ENCODE measurements at regions not wholly inside any gene's neighbourhood (a gene's known extent, or its start where the extent isn't known, plus 50 kb on each side); places are given as distances from the start of the nearest gene placed in this dataset.

GRCh38 chr21:35417762-35418161, 368.7 kb upstream of the RUNX1 start:
- Histone ChIP-seq H3K79me2 (ENCODE audit: insufficient read depth, low read length) (no peaks in the 10 kb centered on the region), H3K36me3 (ENCODE audit: insufficient read depth, low read length) (no peaks in the 10 kb centered on the region), H3K4me2 (ENCODE audit: low read depth, low read length, poor library complexity, severe bottlenecking) (no peak overlapping the region), H3K4me3 (ENCODE audit: low read length, poor library complexity, severe bottlenecking) (no peak overlapping the region), H3K4me1 (ENCODE audit: insufficient read depth, low read length, poor library complexity, severe bottlenecking) (no peaks in the 10 kb centered on the region), H3F3A (ENCODE audit: low read depth) (no peaks in the 10 kb centered on the region), H3K9ac (ENCODE audit: low read depth, low read length, poor library complexity, severe bottlenecking) (no peak overlapping the region), H3K27me3 (ENCODE audit: insufficient read depth, low read length, poor library complexity, severe bottlenecking) (no peaks in the 10 kb centered on the region), H3K9me2 (replicated peaks; ENCODE audit: low read depth, low read length) (no peaks in the 10 kb centered on the region), H4K20me1 (ENCODE audit: insufficient read depth, low read length, poor library complexity, severe bottlenecking) (no peaks in the 10 kb centered on the region), H2AFZ (ENCODE audit: low read length) (no peak overlapping the region), H3K9me3 (ENCODE audit: insufficient read depth, low read depth, low read length) (0 out of 2 replicates have a peak, but pooled peaks cover 3% of the 10 kb centered on the region)
- TF ChIP-seq CTCF (conservative IDR thresholded peaks at IDR 0.05; ENCODE audit: low read length) (no peak), EZH2phosphoT487 (IDR thresholded peaks at IDR 0.05; ENCODE audit: borderline replicate concordance) (no peak)

DNA sequence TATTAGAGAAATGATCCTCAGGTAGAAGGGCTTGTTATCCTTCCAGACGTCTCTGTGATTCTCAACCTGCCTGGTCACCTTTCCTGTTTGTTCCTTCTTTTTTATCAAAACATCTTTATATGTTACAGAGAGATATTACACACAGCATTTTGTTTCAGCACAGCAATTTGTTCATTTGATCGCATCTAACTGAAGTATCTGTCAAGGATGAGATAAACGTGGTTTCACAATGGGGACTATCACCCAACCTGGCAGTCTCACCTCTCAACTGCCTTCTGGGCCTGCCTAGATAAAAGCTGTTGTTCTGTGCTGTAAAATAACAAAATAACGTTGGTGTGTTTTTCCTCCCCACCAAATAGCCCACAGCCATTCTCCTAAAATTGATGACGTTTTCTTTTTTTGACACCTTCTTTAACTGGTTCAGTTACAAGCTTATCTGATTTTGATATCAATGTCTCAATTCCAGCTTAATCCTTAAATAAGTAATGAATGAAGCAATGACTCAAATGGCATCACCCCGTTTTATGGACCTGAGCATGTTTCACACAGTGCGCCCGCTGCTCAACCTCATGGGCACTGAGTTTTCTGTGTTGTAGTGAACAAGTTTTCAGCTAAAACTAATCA, 367.9 kb upstream of the RUNX1 start:
- Histone ChIP-seq H3K9ac (ENCODE audit: low read depth, low read length, poor library complexity, severe bottlenecking) (no peak overlapping the region), H3K27me3 (ENCODE audit: insufficient read depth, low read length, poor library complexity, severe bottlenecking) (no peaks in the 10 kb centered on the region), H3K9me3 (ENCODE audit: insufficient read depth, low read depth, low read length) (0 out of 2 replicates have a peak, but pooled peaks cover under 1% of the 10 kb centered on the region), H3K4me1 (ENCODE audit: insufficient read depth, low read length, poor library complexity, severe bottlenecking) (no peaks in the 10 kb centered on the region), H3F3A (ENCODE audit: low read depth) (no peaks in the 10 kb centered on the region), H3K4me2 (ENCODE audit: low read depth, low read length, poor library complexity, severe bottlenecking) (no peak overlapping the region), H3K36me3 (ENCODE audit: insufficient read depth, low read length) (no peaks in the 10 kb centered on the region), H3K9me2 (replicated peaks; ENCODE audit: low read depth, low read length) (no peaks in the 10 kb centered on the region), H3K79me2 (ENCODE audit: insufficient read depth, low read length) (no peaks in the 10 kb centered on the region), H2AFZ (ENCODE audit: low read length) (no peak overlapping the region), H3K4me3 (ENCODE audit: low read length, poor library complexity, severe bottlenecking) (no peak overlapping the region), H4K20me1 (ENCODE audit: insufficient read depth, low read length, poor library complexity, severe bottlenecking) (no peaks in the 10 kb centered on the region)
- TF ChIP-seq EZH2phosphoT487 (IDR thresholded peaks at IDR 0.05; ENCODE audit: borderline replicate concordance), result no peak
- TF ChIP-seq CTCF (conservative IDR thresholded peaks at IDR 0.05; ENCODE audit: low read length), result no peak

DNA sequence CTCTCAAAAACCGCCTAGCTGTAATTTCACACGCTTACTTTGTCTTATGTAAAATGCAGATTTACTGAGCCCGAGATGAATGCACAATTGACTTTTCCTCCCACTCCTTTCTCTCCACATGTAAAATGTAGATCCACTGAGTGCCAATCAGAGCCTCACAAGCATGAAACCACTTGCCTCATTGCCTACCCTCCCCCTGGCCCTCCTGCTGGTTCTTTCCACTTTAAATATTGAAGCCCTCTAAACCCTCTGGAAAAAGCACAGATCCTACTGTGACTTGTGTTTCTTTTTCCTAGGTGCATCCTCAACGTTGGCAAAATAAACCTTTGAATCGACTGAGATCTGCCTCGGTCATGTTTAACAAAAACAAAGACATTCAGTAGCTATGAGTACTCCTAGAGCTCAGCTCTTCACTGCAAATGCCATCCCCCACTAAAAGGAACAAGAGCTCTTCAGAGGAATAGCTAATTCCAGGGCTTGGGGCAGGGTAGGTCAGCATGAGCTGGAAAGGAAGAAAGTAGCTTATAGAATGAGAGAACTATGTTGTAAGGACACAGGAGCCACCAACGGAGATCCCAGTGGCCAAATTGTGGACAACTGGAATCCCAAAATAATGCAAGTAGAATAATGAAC, 365.5 kb upstream of the RUNX1 start:
- H3K36me3 ChIP-seq (ENCODE audit: insufficient read depth, low read length), result no peaks in the 10 kb centered on the region
- H3K4me1 ChIP-seq (ENCODE audit: insufficient read depth, low read length, poor library complexity, severe bottlenecking), result no peaks in the 10 kb centered on the region
- H3K9ac ChIP-seq (ENCODE audit: low read depth, low read length, poor library complexity, severe bottlenecking), result no peak overlapping the region
- no peaks in the 10 kb centered on the region for H3K9me2 ChIP-seq (replicated peaks; ENCODE audit: low read depth, low read length)
- no peak overlapping the region for H3K4me2 ChIP-seq (ENCODE audit: low read depth, low read length, poor library complexity, severe bottlenecking)
- H4K20me1 ChIP-seq (ENCODE audit: insufficient read depth, low read length, poor library complexity, severe bottlenecking), result no peaks in the 10 kb centered on the region
- no peaks in the 10 kb centered on the region for H3K79me2 ChIP-seq (ENCODE audit: insufficient read depth, low read length)
- H3F3A ChIP-seq (ENCODE audit: low read depth), result no peaks in the 10 kb centered on the region
- no peaks in the 10 kb centered on the region for H3K27me3 ChIP-seq (ENCODE audit: insufficient read depth, low read length, poor library complexity, severe bottlenecking)
- H2AFZ ChIP-seq (ENCODE audit: low read length), result no peak overlapping the region
- H3K4me3 ChIP-seq (ENCODE audit: low read length, poor library complexity, severe bottlenecking), result no peak overlapping the region
- TF ChIP-seq EZH2phosphoT487 (IDR thresholded peaks at IDR 0.05; ENCODE audit: borderline replicate concordance) (no peak), CTCF (conservative IDR thresholded peaks at IDR 0.05; ENCODE audit: low read length) (no peak)
- no peaks in the 10 kb centered on the region for H3K9me3 ChIP-seq (ENCODE audit: insufficient read depth, low read depth, low read length)
